Activated CD4-positive, alpha-beta T cell treated with anti-CD3 and anti-CD28 coated beads, Interleukin-2, amount 50 U/mL, for 48 hours (primary cell): ENCODE measurements at regions not wholly inside any gene's neighbourhood (a gene's known extent, or its start where the extent isn't known, plus 50 kb on each side); places are given as distances from the start of the nearest gene placed in this dataset.

ENCODE experiments used
- DNase-seq, 2 experiments: peaks; one replicate each; pipeline ENCODE4 v3.0.0-alpha.2; 2020

- no peak for DNase-seq
Measured at GRCh38 chr11:105553025-105553424, 56.8 kb upstream of the GRIA4 start.

GRCh38 chr11:105548359-105548758, 61.5 kb upstream of the GRIA4 start:
- no peak for DNase-seq

- DNase-seq = no peak
Measured at GRCh38 chr11:105538588-105538987, 71.3 kb upstream of the GRIA4 start.

- DNase-seq = no peak
Measured at GRCh38 chr11:105537531-105537930, 72.3 kb upstream of the GRIA4 start.

GRCh38 chr11:105524286-105524685, 85.6 kb upstream of the GRIA4 start:
- no peak for DNase-seq

GRCh38 chr11:105520706-105521345, 89.0 kb upstream of the GRIA4 start:
- no peak for DNase-seq

GRCh38 chr11:105507496-105508254, 102.2 kb upstream of the GRIA4 start:
- no peak for DNase-seq

- DNase-seq = no peak
Measured at GRCh38 chr11:105492010-105492409, 117.9 kb upstream of the GRIA4 start.

GRCh38 chr11:105491394-105491793, 118.5 kb upstream of the GRIA4 start:
- DNase-seq = no peak

- no peak for DNase-seq
Measured at GRCh38 chr11:105490333-105490732, 119.5 kb upstream of the GRIA4 start.

- no peak for DNase-seq
Measured at GRCh38 chr11:105489446-105489845, 120.4 kb upstream of the GRIA4 start.

GRCh38 chr11:105486929-105487328, 122.9 kb upstream of the GRIA4 start:
- no peak for DNase-seq

GRCh38 chr11:105469931-105470330, 139.9 kb upstream of the GRIA4 start:
- DNase-seq = no peak

GRCh38 chr11:105468154-105468553, 141.7 kb upstream of the GRIA4 start:
- DNase-seq = no peak

- no peak for DNase-seq
Measured at GRCh38 chr11:105466582-105467228, 143.2 kb upstream of the GRIA4 start.

- DNase-seq = no peak
Measured at GRCh38 chr11:105458071-105458470, 151.8 kb upstream of the GRIA4 start.

- no peak for DNase-seq
Measured at GRCh38 chr11:105456950-105457349, 152.9 kb upstream of the GRIA4 start.

GRCh38 chr11:105449100-105449734, 160.7 kb upstream of the GRIA4 start:
- no peak for DNase-seq

GRCh38 chr11:105448703-105449079, 161.2 kb upstream of the GRIA4 start:
- no peak for DNase-seq

GRCh38 chr11:105447936-105448702, 161.8 kb upstream of the GRIA4 start:
- DNase-seq = peak; percentile 22 to 50

GRCh38 chr11:105443623-105444022, 166.2 kb upstream of the GRIA4 start:
- no peak for DNase-seq

- DNase-seq = no peak
Measured at GRCh38 chr11:105432241-105432995, 177.5 kb upstream of the GRIA4 start.
